Activated CD4-positive, alpha-beta T cell treated with anti-CD3 and anti-CD28 coated beads, Interleukin-2, amount 10 ng/mL, durations not matched to agents 7 days and 5 days (primary cell): ENCODE measurements at regions not wholly inside any gene's neighbourhood (a gene's known extent, or its start where the extent isn't known, plus 50 kb on each side); places are given as distances from the start of the nearest gene placed in this dataset.

ENCODE experiments used
- CTCF ChIA-PET: fragments of 350-600 bp; sonication (Branson Sonifier 250); formaldehyde crosslinking; loops from one replicate; lab custom pipeline; 2021; ENCODE audit warnings: antibody characterized with exemption; lab: Charles Lee
- POLR2A ChIA-PET: fragments of 350-600 bp; sonication (Branson Sonifier 250); formaldehyde crosslinking; loops from one replicate; lab custom pipeline; 2021; ENCODE audit warnings: antibody characterized with exemption; lab: Charles Lee
- DNase-seq: peaks from one replicate; pipeline ENCODE4 v3.0.0-alpha.2; 2020
- H3K27ac Mint-ChIP-seq: one replicate; pipeline ENCODE4 v1.8.0; 2021; ENCODE audit warnings: mild to moderate bottlenecking, moderate library complexity, mixed read lengths
- H3K27me3 Mint-ChIP-seq: one replicate; pipeline ENCODE4 v1.8.0; 2021; ENCODE audit warnings: mixed read lengths
- H3K36me3 Mint-ChIP-seq: one replicate; pipeline ENCODE4 v1.8.0; 2021; ENCODE audit warnings: low read depth, mixed read lengths
- H3K4me1 Mint-ChIP-seq: one replicate; pipeline ENCODE4 v1.8.0; 2021; ENCODE audit warnings: mixed read lengths
- H3K4me3 Mint-ChIP-seq: one replicate; pipeline ENCODE4 v1.8.0; 2021; ENCODE audit warnings: mild to moderate bottlenecking, moderate library complexity, mixed read lengths
- H3K9me3 Mint-ChIP-seq: one replicate; pipeline ENCODE4 v1.8.0; 2021; ENCODE audit warnings: mixed read lengths

DNA sequence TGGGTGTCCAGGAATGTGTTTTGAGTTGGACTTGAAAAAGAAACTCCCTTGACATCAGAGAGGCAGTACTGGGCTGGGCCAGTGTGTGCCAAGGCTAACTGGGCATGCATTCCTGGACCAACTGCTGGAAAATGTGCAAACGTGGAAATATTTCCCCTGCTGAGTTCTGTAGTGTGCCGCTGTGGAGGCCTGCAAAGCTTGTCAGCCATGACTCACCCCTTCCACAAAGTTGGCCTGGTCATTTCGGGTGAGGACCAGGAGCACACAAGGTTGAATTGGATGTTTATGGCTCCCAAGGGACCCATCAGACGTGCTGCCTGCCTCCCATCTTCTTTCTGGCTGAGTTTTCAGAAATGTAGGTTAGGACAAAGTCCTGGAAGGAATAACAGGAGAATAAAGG is 513.1 kb downstream of the MIAT start:
- Mint-ChIP-seq H3K36me3 (no peaks in the 10 kb centered on the region), H3K4me3 (no peak overlapping the region), H3K4me1 (no peaks in the 10 kb centered on the region), H3K27me3 (no peaks in the 10 kb centered on the region), H3K9me3 (no peaks in the 10 kb centered on the region), H3K27ac (no peak overlapping the region)
- ChIA-PET POLR2A (no interaction called here), CTCF (no interaction called here)
- no peak for DNase-seq

DNA sequence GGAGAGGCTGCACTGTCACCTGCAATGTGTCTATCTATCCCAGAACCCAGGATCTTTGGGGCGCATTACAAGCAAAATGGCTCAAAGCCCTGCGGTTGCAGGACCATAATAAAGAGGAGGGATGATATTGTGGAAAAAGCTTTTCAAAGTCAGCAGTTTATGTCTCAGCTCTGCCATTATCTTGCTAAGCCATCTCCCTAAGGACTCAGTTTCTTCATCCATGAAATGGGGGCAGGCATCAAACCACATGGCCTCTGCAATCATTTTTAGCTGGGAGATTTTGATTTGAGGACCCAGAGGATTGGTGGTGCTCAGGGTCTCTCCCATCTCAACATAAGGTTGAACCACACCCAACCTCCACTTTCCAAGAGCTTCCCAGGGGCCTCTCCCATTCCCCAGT is 513.8 kb downstream of the MIAT start:
- CTCF ChIA-PET = no interaction called here

DNA sequence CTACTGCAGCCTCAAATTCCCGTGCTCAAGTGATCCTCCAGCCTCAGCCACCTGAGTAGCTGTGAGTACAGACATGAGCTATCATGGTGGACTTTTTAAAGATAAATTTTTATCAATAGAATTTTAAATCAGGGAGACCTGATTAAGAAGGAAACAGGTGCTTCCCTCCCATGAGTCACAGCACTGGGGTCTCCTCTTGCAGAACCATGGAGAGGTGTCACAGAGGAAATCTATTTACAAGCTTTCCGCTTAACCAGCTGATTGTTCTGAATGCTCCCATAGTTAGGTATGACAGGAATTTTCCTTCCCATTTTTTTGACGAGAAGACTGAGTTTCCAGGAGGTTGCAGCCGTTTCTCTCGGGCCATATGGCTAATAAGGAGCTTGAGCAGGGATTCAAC is 516.1 kb downstream of the MIAT start:
- H3K9me3 Mint-ChIP-seq = no peaks in the 10 kb centered on the region
- no peaks in the 10 kb centered on the region for H3K36me3 Mint-ChIP-seq
- no peak overlapping the region for H3K4me3 Mint-ChIP-seq
- POLR2A ChIA-PET = no interaction called here
- no peak overlapping the region for H3K27ac Mint-ChIP-seq
- no peaks in the 10 kb centered on the region for H3K4me1 Mint-ChIP-seq
- no peak for DNase-seq
- H3K27me3 Mint-ChIP-seq = peaks cover 9% of the 10 kb centered on the region
- CTCF ChIA-PET = no interaction called here

More for the DNA sequence above, 513.8 kb downstream of the MIAT start:
- POLR2A ChIA-PET = no interaction called here
- no peaks in the 10 kb centered on the region for H3K9me3 Mint-ChIP-seq
- H3K4me3 Mint-ChIP-seq = no peak overlapping the region
- H3K36me3 Mint-ChIP-seq = no peaks in the 10 kb centered on the region
- no peak for DNase-seq
- H3K27me3 Mint-ChIP-seq = peaks cover 2% of the 10 kb centered on the region
- no peaks in the 10 kb centered on the region for H3K4me1 Mint-ChIP-seq
- no peak overlapping the region for H3K27ac Mint-ChIP-seq

DNA sequence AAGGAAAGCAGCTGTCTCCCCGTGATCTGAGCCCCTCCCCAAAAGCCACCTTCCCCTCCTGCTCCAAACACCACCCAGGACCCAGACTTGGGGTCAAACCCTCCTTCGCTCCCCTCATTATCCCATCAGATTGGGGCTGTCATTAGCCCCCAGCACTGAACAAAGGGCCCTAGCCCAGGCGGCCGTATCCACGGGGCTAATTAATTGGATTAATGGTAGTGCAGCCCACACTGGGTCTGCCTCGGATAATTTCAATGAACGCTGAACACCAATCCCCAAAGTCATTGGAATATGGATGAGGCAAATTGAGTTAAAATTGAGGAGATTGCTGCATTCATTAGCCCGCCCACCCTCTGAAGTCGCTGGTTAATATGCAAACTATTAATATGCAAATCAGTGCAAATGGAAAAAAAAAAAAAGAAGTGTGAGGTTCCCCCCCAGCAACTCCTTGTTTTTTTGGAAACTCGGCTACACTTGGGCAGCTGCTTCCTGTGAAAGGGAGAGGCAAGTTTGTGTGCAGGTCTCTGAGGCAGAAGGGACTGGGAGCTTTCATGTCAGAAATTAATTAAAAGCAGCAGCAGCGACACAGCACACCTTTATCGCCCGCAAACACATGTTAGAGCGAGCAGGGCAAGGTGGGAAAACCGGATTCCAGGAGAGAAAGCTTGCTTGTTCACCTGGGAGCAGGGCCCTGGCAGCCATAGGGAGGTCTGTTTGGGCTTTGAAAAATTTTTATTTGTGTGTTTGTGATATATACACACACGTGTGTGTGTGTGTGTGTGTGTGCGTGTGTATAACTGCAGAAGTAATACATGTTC is 517.8 kb downstream of the MIAT start:
- Mint-ChIP-seq H3K9me3 (no peaks in the 10 kb centered on the region), H3K4me3 (no peak overlapping the region), H3K36me3 (no peaks in the 10 kb centered on the region), H3K27me3 (peaks cover 9% of the 10 kb centered on the region), H3K4me1 (no peaks in the 10 kb centered on the region), H3K27ac (no peak overlapping the region)
- no peak for DNase-seq
- ChIA-PET CTCF (interaction anchor here (0.6 kb wide), 1 partner anchor 999 kb away, joined by 3 read pairs; no protein-coding TSS in a partner anchor), POLR2A (no interaction called here)

DNA sequence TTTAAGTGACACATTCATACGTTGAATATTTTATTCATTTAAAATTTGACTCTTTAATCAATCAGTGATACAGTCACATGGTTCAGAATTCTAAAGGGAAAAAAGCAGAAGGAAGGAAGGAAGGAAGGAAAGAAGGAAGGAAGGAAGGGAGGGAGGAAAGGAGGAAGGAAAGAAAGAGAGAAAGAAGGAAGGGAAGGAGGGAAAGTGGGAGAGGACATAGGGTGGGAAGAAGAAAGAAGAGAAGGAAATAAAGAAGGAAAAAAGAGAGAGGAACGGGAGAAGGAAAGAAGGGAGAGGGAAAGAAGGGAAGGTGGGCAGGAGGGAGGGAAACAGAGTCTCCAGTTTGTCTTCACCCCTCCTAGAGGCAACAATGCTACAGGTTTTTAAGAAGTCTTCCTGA is 518.6 kb downstream of the MIAT start:
- no peaks in the 10 kb centered on the region for H3K36me3 Mint-ChIP-seq
- H3K4me3 Mint-ChIP-seq = no peak overlapping the region
- H3K9me3 Mint-ChIP-seq = no peaks in the 10 kb centered on the region
- H3K27ac Mint-ChIP-seq = no peak overlapping the region
- no peaks in the 10 kb centered on the region for H3K4me1 Mint-ChIP-seq
- ChIA-PET CTCF (interaction anchor here (0.6 kb wide), 1 partner anchor 999 kb away, joined by 3 read pairs; no protein-coding TSS in a partner anchor), POLR2A (no interaction called here)
- H3K27me3 Mint-ChIP-seq = peaks cover 9% of the 10 kb centered on the region
- DNase-seq = no peak

DNA sequence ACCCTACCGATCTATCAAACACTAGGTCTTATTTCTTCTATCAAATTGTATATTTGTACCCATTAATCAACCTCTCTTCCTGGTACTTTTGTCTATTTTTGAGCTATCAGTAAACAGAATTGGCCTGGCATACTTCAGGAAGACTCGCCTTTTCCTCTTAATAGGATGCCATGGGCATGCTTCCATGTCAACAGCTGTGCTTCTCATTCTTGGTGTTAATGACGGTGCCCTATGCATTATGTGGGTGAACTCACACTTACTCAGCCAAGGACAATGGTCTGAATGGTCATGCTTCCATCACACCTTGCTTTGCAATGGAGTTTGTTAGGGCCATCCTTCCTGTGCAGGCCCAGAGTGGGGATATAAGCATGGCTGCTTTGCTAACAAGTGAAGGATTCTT is 521.8 kb downstream of the MIAT start:
- Mint-ChIP-seq H3K4me3 (no peak overlapping the region), H3K27me3 (peaks cover 9% of the 10 kb centered on the region), H3K27ac (no peak overlapping the region), H3K36me3 (no peaks in the 10 kb centered on the region), H3K9me3 (no peaks in the 10 kb centered on the region), H3K4me1 (no peaks in the 10 kb centered on the region)
- DNase-seq = no peak
- POLR2A ChIA-PET = no interaction called here
- CTCF ChIA-PET = no interaction called here

DNA sequence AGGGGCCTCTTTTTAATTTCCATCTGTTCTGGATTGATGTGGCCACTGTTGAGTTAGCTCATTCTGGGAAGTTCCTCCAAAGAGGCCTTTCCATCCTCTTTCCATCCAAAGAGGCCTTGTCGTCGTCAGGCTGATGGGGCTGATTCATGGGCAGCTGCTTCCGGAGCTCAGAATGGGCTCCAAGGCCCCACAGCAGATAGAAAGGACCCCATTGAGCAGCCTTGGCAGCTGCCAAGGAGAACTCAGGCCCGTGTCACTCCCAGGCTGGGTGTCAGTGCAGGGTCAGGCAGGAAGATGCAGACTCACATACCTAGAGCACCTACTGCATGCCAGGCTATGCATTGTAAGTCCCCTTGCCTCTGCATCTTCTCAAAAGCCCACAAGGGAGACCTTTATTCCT is 524.1 kb downstream of the MIAT start:
- DNase-seq = no peak
- POLR2A ChIA-PET = no interaction called here
- H3K27ac Mint-ChIP-seq = no peak overlapping the region

DNA sequence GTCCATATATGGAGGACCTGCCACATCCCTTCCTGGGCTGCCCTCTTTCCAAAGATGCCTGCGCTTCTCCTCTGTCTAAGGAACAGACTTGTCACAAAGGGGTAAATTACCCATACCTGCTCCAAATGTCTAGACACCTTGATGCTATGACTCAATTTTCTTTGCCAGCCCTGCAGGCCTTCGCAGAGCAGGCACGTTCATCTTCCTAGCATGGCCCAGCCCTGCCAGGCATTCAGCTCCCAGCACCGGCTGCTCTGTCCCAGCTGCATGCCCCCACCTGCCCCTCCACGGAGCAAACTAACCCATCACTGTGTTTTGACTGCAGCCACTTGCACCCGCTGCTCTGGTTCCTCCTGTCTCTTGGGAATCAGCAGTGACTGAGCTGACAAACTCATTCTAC is 526.1 kb downstream of the MIAT start:
- no peaks in the 10 kb centered on the region for H3K27me3 Mint-ChIP-seq
- no peak overlapping the region for H3K4me3 Mint-ChIP-seq
- H3K4me1 Mint-ChIP-seq = no peaks in the 10 kb centered on the region
- no peaks in the 10 kb centered on the region for H3K9me3 Mint-ChIP-seq
- H3K36me3 Mint-ChIP-seq = no peaks in the 10 kb centered on the region
- POLR2A ChIA-PET = no interaction called here
- CTCF ChIA-PET = no interaction called here
- DNase-seq = no peak
- no peak overlapping the region for H3K27ac Mint-ChIP-seq

More for the DNA sequence above, 524.1 kb downstream of the MIAT start:
- H3K4me1 Mint-ChIP-seq = no peaks in the 10 kb centered on the region
- no peaks in the 10 kb centered on the region for H3K9me3 Mint-ChIP-seq
- peaks cover 4% of the 10 kb centered on the region for H3K27me3 Mint-ChIP-seq
- H3K4me3 Mint-ChIP-seq = no peak overlapping the region
- CTCF ChIA-PET = no interaction called here
- no peaks in the 10 kb centered on the region for H3K36me3 Mint-ChIP-seq

DNA sequence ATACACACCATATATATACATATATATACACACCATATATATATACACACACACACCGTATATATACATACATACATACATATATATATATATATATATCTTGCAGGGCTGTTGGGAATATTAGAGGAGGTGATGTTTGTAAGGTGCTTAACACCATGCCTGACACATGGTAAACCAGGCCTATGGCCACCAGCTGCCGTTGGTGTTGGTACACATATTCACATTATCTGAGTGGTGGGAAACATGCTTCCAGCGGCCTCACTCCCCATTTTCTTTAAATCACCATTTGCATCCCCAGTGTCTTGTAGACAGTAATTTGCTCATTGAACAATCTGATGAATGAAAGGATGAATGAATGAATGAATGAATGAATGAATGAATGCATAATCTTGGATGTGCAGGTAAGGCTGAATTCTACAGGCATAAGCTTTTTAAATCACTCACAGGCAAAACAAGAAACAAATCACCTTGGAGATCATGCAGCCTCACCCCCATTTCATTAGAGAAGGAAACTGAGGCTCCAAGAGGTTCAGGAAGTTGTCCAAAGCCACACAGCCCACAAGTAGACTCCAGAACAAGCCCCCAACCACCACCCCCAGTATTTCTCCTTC is 527.8 kb downstream of the MIAT start:
- no peak overlapping the region for H3K27ac Mint-ChIP-seq

DNA sequence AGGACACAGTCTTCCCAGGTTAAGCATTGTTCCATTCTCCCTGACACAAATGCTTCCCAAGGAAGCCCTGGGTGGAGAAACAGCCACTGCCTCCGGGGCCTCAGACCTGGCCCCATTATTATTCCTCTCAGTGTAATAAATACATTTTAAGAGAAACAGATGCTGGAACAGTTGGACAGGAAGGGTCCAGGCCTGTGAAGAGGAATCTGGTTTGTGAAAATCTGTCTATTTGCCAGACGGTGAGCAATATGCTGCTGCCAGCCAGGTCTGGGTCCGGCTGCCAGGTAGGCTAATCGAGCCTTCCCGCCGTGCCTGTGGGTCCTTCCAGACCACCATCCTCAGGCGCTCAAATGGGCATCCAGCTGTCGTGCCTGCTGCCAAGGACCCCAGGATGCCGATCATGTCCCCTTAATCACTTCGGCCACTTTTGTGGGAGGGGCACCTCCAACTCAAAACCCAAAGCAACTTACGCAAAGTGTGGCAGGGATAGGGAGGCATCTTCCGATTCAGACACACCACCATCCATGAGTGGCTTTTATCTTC is 528.4 kb downstream of the MIAT start:
- no peak for DNase-seq
- Mint-ChIP-seq H3K27me3 (no peaks in the 10 kb centered on the region), H3K36me3 (no peaks in the 10 kb centered on the region), H3K9me3 (peaks cover under 1% of the 10 kb centered on the region), H3K4me1 (no peaks in the 10 kb centered on the region), H3K4me3 (no peak overlapping the region), H3K27ac (no peak overlapping the region)
- ChIA-PET CTCF (no interaction called here), POLR2A (no interaction called here)

More for the DNA sequence above, 527.8 kb downstream of the MIAT start:
- POLR2A ChIA-PET = no interaction called here
- Mint-ChIP-seq H3K4me1 (no peaks in the 10 kb centered on the region), H3K9me3 (no peaks in the 10 kb centered on the region), H3K4me3 (no peak overlapping the region), H3K27me3 (no peaks in the 10 kb centered on the region), H3K36me3 (no peaks in the 10 kb centered on the region)
- CTCF ChIA-PET = no interaction called here
- no peak for DNase-seq

DNA sequence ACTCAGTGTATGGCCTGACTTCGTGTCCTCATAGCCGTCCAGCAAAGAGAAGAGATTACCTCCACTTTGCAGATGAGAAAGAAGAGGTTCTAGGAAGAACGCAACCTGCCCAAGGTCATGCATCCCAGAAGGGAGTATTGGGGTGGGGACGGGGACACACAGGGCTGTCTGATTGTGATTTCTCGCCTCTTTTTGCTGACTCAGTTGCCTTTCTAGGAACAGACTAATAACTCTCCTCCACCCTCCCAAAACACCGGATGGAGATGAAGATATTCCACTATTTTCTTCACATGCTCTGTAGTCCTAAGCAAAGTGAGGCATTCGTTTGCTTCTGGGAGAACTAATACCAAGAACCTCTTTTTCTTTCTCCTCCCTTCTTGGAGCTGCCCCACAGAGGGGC is 529.3 kb downstream of the MIAT start:
- no peaks in the 10 kb centered on the region for H3K36me3 Mint-ChIP-seq
- POLR2A ChIA-PET = no interaction called here
- no peak overlapping the region for H3K27ac Mint-ChIP-seq
- no peaks in the 10 kb centered on the region for H3K27me3 Mint-ChIP-seq
- H3K4me3 Mint-ChIP-seq = no peak overlapping the region
- H3K9me3 Mint-ChIP-seq = peaks cover 3% of the 10 kb centered on the region
- DNase-seq = no peak
- no peaks in the 10 kb centered on the region for H3K4me1 Mint-ChIP-seq
- CTCF ChIA-PET = no interaction called here

DNA sequence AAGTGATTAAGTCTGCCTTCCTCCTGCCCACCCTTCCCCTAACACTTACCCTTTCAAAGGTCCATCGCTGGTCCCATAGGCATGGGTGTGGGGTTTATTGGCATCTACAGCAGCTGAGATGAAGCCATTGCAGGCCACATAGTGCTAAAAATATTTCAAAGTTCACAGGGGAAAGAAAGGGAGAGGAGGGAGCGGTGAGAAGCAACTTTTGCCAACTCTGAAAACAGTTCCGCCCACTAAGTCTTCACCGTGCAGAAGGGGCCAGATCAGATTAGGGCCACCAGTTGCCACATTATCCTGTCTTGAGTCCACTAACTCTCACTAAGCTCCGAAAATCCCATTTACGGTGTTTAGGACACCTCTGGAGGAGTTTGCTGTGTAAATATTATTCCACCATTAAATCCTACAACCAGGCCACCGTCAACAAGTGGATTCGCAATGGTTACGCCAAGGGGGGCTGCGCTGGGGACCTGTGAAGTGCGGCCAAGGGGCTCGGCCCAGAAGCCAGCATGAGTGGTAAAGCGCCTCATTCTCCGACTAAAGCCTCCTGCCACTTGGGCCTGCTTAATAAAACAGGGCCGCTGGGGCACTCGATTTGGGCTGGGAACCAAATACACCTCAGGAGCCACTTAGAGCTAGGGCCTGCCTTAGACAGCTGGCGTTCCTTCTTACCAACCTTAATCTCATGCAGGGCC is 534.9 kb downstream of the MIAT start:
- CTCF ChIA-PET = no interaction called here
- no peak for DNase-seq
- Mint-ChIP-seq H3K36me3 (no peaks in the 10 kb centered on the region), H3K4me3 (no peak overlapping the region), H3K4me1 (no peaks in the 10 kb centered on the region), H3K27me3 (no peaks in the 10 kb centered on the region), H3K9me3 (peaks cover 9% of the 10 kb centered on the region), H3K27ac (no peak overlapping the region)
- POLR2A ChIA-PET = no interaction called here

DNA sequence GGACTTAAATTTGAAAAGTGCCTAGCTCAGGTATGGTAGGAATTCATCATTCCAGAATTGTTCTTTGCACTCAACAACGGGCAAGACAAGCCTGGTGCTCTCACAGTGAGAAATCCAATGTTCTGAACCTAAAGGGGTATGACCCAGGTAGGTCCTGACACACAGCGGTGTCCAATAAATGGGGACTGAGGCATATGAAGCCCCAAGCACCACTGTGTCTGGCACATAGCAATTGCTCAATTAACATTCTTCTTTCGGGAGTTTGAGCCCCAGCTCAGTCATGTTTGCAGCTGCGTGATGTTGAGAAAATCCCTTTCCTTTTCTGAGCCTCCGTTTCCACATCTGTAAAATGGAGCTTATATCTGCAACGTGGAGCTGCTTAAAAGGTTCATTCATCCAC is 535.8 kb downstream of the MIAT start:
- no peak for DNase-seq
- Mint-ChIP-seq H3K9me3 (peaks cover 11% of the 10 kb centered on the region), H3K4me3 (no peak overlapping the region), H3K27ac (no peak overlapping the region), H3K36me3 (no peaks in the 10 kb centered on the region), H3K4me1 (no peaks in the 10 kb centered on the region), H3K27me3 (no peaks in the 10 kb centered on the region)
- POLR2A ChIA-PET = no interaction called here
- CTCF ChIA-PET = no interaction called here
